ENCODE measurements at regions not wholly inside any gene's neighbourhood (a gene's known extent, or its start where the extent isn't known, plus 50 kb on each side); places are given as distances from the start of the nearest gene placed in this dataset.

- no peak for DNase-seq
These were observed 220.9 kb upstream of the PPP2R2D start for GRCh38 chr10:131679926-131680325.

- no peak for DNase-seq
These were observed 219.7 kb upstream of the PPP2R2D start for GRCh38 chr10:131681122-131681521.

- no peak for DNase-seq
These were observed 219.2 kb upstream of the PPP2R2D start for GRCh38 chr10:131681656-131682055.

GRCh38 chr10:131682271-131682962 lies 218.4 kb upstream of the PPP2R2D start:
- no peak for DNase-seq

- no peak for DNase-seq
These were observed 217.4 kb upstream of the PPP2R2D start for GRCh38 chr10:131683281-131683861.

- no peak for DNase-seq
These were observed 216.9 kb upstream of the PPP2R2D start for GRCh38 chr10:131683941-131684340.

- DNase-seq = no peak
These were observed 215.8 kb upstream of the PPP2R2D start for GRCh38 chr10:131685007-131685406.

GRCh38 chr10:131685576-131685975 lies 215.2 kb upstream of the PPP2R2D start:
- no peak for DNase-seq

- no peak for DNase-seq
These were observed 213.9 kb upstream of the PPP2R2D start for GRCh38 chr10:131686781-131687420.

GRCh38 chr10:131688304-131688703 lies 212.5 kb upstream of the PPP2R2D start:
- DNase-seq = no peak

GRCh38 chr10:131689016-131689415 lies 211.8 kb upstream of the PPP2R2D start:
- no peak for DNase-seq

GRCh38 chr10:131689486-131689885 lies 211.3 kb upstream of the PPP2R2D start:
- DNase-seq = no peak

- no peak for DNase-seq
These were observed 210.7 kb upstream of the PPP2R2D start for GRCh38 chr10:131689954-131690757.

- no peak for DNase-seq
These were observed 210.0 kb upstream of the PPP2R2D start for GRCh38 chr10:131690805-131691239.

- no peak for DNase-seq
These were observed 209.2 kb upstream of the PPP2R2D start for GRCh38 chr10:131691481-131692090.

- no peak for DNase-seq
These were observed 208.6 kb upstream of the PPP2R2D start for GRCh38 chr10:131692176-131692575.

- DNase-seq = no peak
These were observed 208.0 kb upstream of the PPP2R2D start for GRCh38 chr10:131692686-131693334.

- DNase-seq = no peak
These were observed 207.0 kb upstream of the PPP2R2D start for GRCh38 chr10:131693766-131694165.

- no peak for DNase-seq
These were observed 206.5 kb upstream of the PPP2R2D start for GRCh38 chr10:131694168-131694780.

GRCh38 chr10:131694781-131695495 lies 205.9 kb upstream of the PPP2R2D start:
- no peak for DNase-seq

GRCh38 chr10:131695496-131696165 lies 205.2 kb upstream of the PPP2R2D start:
- DNase-seq = no peak
